Vagina (tissue), 2 donors: ENCODE measurements at regions not wholly inside any gene's neighbourhood (a gene's known extent, or its start where the extent isn't known, plus 50 kb on each side); places are given as distances from the start of the nearest gene placed in this dataset.

ENCODE experiments used
- POLR2A ChIP-seq, 2 donors: fragments of 450-650 bp; IDR thresholded peaks; one replicate each; pipeline ENCODE4 v1.6.1; 2017; ENCODE audit warnings: antibody characterized with exemption in 2 of 2, mild to moderate bottlenecking in 2 of 2, moderate library complexity in 2 of 2
- POLR2AphosphoS5 ChIP-seq, 2 donors: sonication (generic); formaldehyde crosslinking; IDR thresholded peaks; one replicate each; pipeline ENCODE4 v1.9.0; 2017; ENCODE audit warnings: antibody characterized with exemption in 2 of 2, mild to moderate bottlenecking in 2 of 2, low read depth in 1 of 2; ENCODE audit not compliant: insufficient read depth in 1 of 2
- TF ChIP-seq, protein P1 (sequence below), 3 experiments: fragments of 450-650 bp in 2 of 3; fragments of 200-600 bp in 1 of 3; sonication (generic) in 1 of 3; IDR thresholded peaks; one replicate each; pipeline ENCODE4 v1.5.1; 2017 to 2019; ENCODE audit warnings: antibody characterized with exemption in 3 of 3, mild to moderate bottlenecking in 2 of 3, moderate library complexity in 2 of 3

DNA sequence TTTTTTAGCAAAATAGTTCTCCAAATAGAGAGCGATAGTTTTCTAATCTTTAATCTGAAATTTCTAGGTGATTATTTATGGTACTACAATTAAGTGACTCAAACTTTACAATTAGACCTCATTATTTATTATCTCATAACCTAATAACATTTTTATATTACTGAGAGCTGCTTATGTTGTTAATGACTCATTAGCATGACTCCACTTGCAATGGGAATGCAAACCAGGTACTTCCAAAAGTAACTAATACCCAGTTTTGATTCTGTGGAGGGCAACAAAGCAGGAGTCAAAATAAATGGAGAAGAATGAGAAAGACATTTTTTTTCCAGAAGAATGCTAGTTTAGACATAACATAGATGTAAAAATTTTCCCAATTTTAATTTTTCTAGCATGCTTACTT lies 466.0 kb downstream of the PLK2 start:
- TF ChIP-seq, protein P1, sequence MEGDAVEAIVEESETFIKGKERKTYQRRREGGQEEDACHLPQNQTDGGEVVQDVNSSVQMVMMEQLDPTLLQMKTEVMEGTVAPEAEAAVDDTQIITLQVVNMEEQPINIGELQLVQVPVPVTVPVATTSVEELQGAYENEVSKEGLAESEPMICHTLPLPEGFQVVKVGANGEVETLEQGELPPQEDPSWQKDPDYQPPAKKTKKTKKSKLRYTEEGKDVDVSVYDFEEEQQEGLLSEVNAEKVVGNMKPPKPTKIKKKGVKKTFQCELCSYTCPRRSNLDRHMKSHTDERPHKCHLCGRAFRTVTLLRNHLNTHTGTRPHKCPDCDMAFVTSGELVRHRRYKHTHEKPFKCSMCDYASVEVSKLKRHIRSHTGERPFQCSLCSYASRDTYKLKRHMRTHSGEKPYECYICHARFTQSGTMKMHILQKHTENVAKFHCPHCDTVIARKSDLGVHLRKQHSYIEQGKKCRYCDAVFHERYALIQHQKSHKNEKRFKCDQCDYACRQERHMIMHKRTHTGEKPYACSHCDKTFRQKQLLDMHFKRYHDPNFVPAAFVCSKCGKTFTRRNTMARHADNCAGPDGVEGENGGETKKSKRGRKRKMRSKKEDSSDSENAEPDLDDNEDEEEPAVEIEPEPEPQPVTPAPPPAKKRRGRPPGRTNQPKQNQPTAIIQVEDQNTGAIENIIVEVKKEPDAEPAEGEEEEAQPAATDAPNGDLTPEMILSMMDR (IDR thresholded peaks at IDR 0.05) = no peak
- TF ChIP-seq POLR2A (IDR thresholded peaks at IDR 0.05) (no peak), POLR2AphosphoS5 (IDR thresholded peaks at IDR 0.05; ENCODE audit: insufficient read depth in 1 of 2, low read depth in 1 of 2) (no peak)
